Mesodermal cell (in vitro differentiated cells): ENCODE measurements at regions not wholly inside any gene's neighbourhood (a gene's known extent, or its start where the extent isn't known, plus 50 kb on each side); places are given as distances from the start of the nearest gene placed in this dataset.
"Not testable (repeated sequence)": the region's sequence is repeated elsewhere in the genome, so short reads cannot be mapped to it uniquely, and the experiment has no call there.

ENCODE experiments used
- H3K27ac ChIP-seq: 2 replicates; pipeline ENCODE4 v1.7.0; 2013; ENCODE audit warnings: mild to moderate bottlenecking, low read depth, low read length, moderate library complexity; ENCODE audit not compliant: severe bottlenecking
- H3K36me3 ChIP-seq: 2 replicates; pipeline ENCODE4 v1.7.1; 2013; ENCODE audit warnings: mild to moderate bottlenecking, low read length, moderate library complexity; ENCODE audit not compliant: control insufficient read depth, insufficient read depth
- H3K4me1 ChIP-seq: one replicate; pipeline ENCODE4 v1.7.1; 2013; ENCODE audit warnings: mild to moderate bottlenecking, low read length; ENCODE audit not compliant: insufficient read depth, control insufficient read depth, poor library complexity, severe bottlenecking
- H3K4me3 ChIP-seq: 2 replicates; pipeline ENCODE4 v1.7.0; 2013; ENCODE audit warnings: low read length, control low read depth, mild to moderate bottlenecking; ENCODE audit not compliant: insufficient read depth, poor library complexity, severe bottlenecking; ENCODE audit errors: extremely low read depth
- H3K9me3 ChIP-seq: 2 replicates; pipeline ENCODE4 v1.7.1; 2013; ENCODE audit warnings: mild to moderate bottlenecking, low read length, moderate library complexity; ENCODE audit not compliant: control insufficient read depth
- WGBS, 2 experiments: methylation state at CpG; one replicate each; pipeline ENCODE4 v1.1.5; 2013; ENCODE audit warnings: missing lambda C conversion rate in 2 of 2; ENCODE audit not compliant: insufficient coverage in 2 of 2; 5-methylcytosine and 5-hydroxymethylcytosine counted together

- Histone ChIP-seq H3K36me3 (no peaks in the 10 kb centered on the region), H3K9me3 (peaks cover 10% of the 10 kb centered on the region), H3K4me3 (no peak overlapping the region), H3K27ac (no peak overlapping the region), H3K4me1 (no peaks in the 10 kb centered on the region)
- WGBS, 2 experiments = 72 to 100% methylated on average over 4 to 5 of the region's 5 CpGs
These were observed 102.3 kb upstream of the ZNF648 start for GRCh38 chr1:182163821-182164223.

GRCh38 chr1:182159443-182159842 is 97.9 kb upstream of the ZNF648 start:
- H3K27ac ChIP-seq = no peak overlapping the region
- peaks cover 10% of the 10 kb centered on the region for H3K9me3 ChIP-seq
- no peak overlapping the region for H3K4me3 ChIP-seq
- H3K36me3 ChIP-seq = no peaks in the 10 kb centered on the region
- no peaks in the 10 kb centered on the region for H3K4me1 ChIP-seq

GRCh38 chr1:182157187-182157586 is 95.7 kb upstream of the ZNF648 start:
- Histone ChIP-seq H3K4me1 (no peaks in the 10 kb centered on the region), H3K4me3 (no peak overlapping the region), H3K27ac (no peak overlapping the region), H3K36me3 (no peaks in the 10 kb centered on the region), H3K9me3 (peaks cover 10% of the 10 kb centered on the region)
- whole genome bisulfite sequencing, 2 experiments = 67 to 86% methylated on average over 1 to 2 of the region's 2 CpGs

GRCh38 chr1:182154425-182154824 is 92.9 kb upstream of the ZNF648 start:
- H3K9me3 ChIP-seq, H3K4me3 ChIP-seq, H3K36me3 ChIP-seq, H3K27ac ChIP-seq, H3K4me1 ChIP-seq: not testable (repeated sequence)
- WGBS, 2 experiments = no CpG with 5 or more reads among the region's 1 CpG

GRCh38 chr1:182149411-182149965 is 88.0 kb upstream of the ZNF648 start:
- Histone ChIP-seq H3K4me3 (no peak overlapping the region), H3K27ac (peak overlapping the region; percentile 64), H3K36me3 (no peaks in the 10 kb centered on the region), H3K9me3 (no peaks in the 10 kb centered on the region), H3K4me1 (peaks cover 15% of the 10 kb centered on the region)
- WGBS, 2 experiments = 83% methylated on average over 2 to 3 of the region's 6 CpGs

GRCh38 chr1:182147951-182148350 is 86.4 kb upstream of the ZNF648 start:
- Histone ChIP-seq H3K27ac (no peak overlapping the region), H3K36me3 (no peaks in the 10 kb centered on the region), H3K4me3 (no peak overlapping the region), H3K4me1 (peaks cover 26% of the 10 kb centered on the region), H3K9me3 (no peaks in the 10 kb centered on the region)
- 87 to 91% methylated on average over 4 to 5 of the region's 5 CpGs for WGBS, 2 experiments

- Histone ChIP-seq H3K4me3 (no peak overlapping the region), H3K36me3 (no peaks in the 10 kb centered on the region)
- 85 to 93% methylated on average over 4 of the region's 4 CpGs for WGBS, 2 experiments
These were observed 85.8 kb upstream of the ZNF648 start for GRCh38 chr1:182147136-182147820.

GRCh38 chr1:182146286-182146685 is 84.8 kb upstream of the ZNF648 start:
- peaks cover 26% of the 10 kb centered on the region for H3K4me1 ChIP-seq
- H3K27ac ChIP-seq = no peak overlapping the region
- no peaks in the 10 kb centered on the region for H3K9me3 ChIP-seq
- H3K4me3 ChIP-seq = no peak overlapping the region
- WGBS, 2 experiments = 89 to 98% methylated on average over 3 to 5 of the region's 5 CpGs
- no peaks in the 10 kb centered on the region for H3K36me3 ChIP-seq

More at GRCh38 chr1:182147136-182147820, 85.8 kb upstream of the ZNF648 start:
- Histone ChIP-seq H3K9me3 (no peaks in the 10 kb centered on the region), H3K4me1 (peaks cover 26% of the 10 kb centered on the region), H3K27ac (no peak overlapping the region)

GRCh38 chr1:182145441-182145840 is 83.9 kb upstream of the ZNF648 start:
- no peak overlapping the region for H3K4me3 ChIP-seq
- peaks cover 26% of the 10 kb centered on the region for H3K4me1 ChIP-seq
- H3K36me3 ChIP-seq = no peaks in the 10 kb centered on the region
- no peaks in the 10 kb centered on the region for H3K9me3 ChIP-seq
- 85 to 90% methylated on average over 2 to 3 of the region's 5 CpGs for WGBS, 2 experiments
- H3K27ac ChIP-seq = peak overlapping the region; percentile 89

- Histone ChIP-seq H3K27ac (peak overlapping the region; percentile 89), H3K9me3 (no peaks in the 10 kb centered on the region), H3K4me3 (no peak overlapping the region), H3K36me3 (no peaks in the 10 kb centered on the region), H3K4me1 (peaks cover 23% of the 10 kb centered on the region)
- WGBS, 2 experiments = no CpG with 5 or more reads among the region's 3 CpGs
These were observed 83.1 kb upstream of the ZNF648 start for GRCh38 chr1:182144646-182145030.

- Histone ChIP-seq H3K9me3 (no peaks in the 10 kb centered on the region), H3K4me3 (no peak overlapping the region), H3K36me3 (no peaks in the 10 kb centered on the region), H3K4me1 (peaks cover 21% of the 10 kb centered on the region), H3K27ac (peak overlapping the region; percentile 89)
- 44 to 53% methylated on average over 5 to 6 of the region's 8 CpGs for WGBS, 2 experiments
These were observed 82.5 kb upstream of the ZNF648 start for GRCh38 chr1:182143825-182144645.
